GM10248 (cell line): ENCODE measurements at regions not wholly inside any gene's neighbourhood (a gene's known extent, or its start where the extent isn't known, plus 50 kb on each side); places are given as distances from the start of the nearest gene placed in this dataset.

Experiments
- CTCF ChIA-PET: fragments of 300-600 bp; sonication (Branson Sonifier 250); formaldehyde crosslinking; extraction: SDS; loops from one replicate; lab custom pipeline; 2021; ENCODE audit warnings: antibody characterized with exemption; lab: Yijun Ruan, JAX
- POLR2A ChIA-PET: fragments of 350-650 bp; sonication (Branson Sonifier 250); formaldehyde crosslinking; extraction: SDS; loops from one replicate; lab custom pipeline; 2020; ENCODE audit warnings: antibody characterized with exemption; lab: Yijun Ruan, JAX
- DNase-seq: peaks from one replicate; pipeline ENCODE4 v3.0.0; 2012; ENCODE audit errors: extremely low spot score
- TF ChIP-seq, protein P1 (sequence below): IDR thresholded peaks from 2 replicates; pipeline ENCODE4 v1.5.1; 2012; ENCODE audit warnings: mild to moderate bottlenecking, low read depth; ENCODE audit errors: extremely low read depth, missing control alignments, control extremely low read depth

DNA sequence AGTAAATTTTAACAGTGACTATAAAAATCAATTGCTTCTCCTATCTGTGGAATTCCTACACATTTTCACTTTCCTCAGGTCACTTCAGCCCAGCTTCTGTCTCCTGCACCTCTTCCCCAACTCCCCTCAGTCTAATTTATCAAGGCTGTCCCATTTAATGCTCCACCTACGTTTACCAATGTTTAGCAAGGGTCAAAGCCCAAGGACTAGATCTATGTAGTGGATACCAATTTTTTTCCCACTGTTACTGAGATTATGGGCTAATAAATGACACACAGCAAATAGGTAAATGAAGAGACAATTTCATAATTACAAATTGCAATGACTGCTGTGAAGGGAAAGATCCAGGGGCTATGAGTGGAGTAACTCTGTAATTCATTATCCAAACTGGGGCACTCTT, 211.5 kb upstream of the RPS23 start:
- POLR2A ChIA-PET, result no interaction called here
- CTCF ChIA-PET, result no interaction called here
- no peak for DNase-seq
- TF ChIP-seq, protein P1, sequence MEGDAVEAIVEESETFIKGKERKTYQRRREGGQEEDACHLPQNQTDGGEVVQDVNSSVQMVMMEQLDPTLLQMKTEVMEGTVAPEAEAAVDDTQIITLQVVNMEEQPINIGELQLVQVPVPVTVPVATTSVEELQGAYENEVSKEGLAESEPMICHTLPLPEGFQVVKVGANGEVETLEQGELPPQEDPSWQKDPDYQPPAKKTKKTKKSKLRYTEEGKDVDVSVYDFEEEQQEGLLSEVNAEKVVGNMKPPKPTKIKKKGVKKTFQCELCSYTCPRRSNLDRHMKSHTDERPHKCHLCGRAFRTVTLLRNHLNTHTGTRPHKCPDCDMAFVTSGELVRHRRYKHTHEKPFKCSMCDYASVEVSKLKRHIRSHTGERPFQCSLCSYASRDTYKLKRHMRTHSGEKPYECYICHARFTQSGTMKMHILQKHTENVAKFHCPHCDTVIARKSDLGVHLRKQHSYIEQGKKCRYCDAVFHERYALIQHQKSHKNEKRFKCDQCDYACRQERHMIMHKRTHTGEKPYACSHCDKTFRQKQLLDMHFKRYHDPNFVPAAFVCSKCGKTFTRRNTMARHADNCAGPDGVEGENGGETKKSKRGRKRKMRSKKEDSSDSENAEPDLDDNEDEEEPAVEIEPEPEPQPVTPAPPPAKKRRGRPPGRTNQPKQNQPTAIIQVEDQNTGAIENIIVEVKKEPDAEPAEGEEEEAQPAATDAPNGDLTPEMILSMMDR, result no peak

DNA sequence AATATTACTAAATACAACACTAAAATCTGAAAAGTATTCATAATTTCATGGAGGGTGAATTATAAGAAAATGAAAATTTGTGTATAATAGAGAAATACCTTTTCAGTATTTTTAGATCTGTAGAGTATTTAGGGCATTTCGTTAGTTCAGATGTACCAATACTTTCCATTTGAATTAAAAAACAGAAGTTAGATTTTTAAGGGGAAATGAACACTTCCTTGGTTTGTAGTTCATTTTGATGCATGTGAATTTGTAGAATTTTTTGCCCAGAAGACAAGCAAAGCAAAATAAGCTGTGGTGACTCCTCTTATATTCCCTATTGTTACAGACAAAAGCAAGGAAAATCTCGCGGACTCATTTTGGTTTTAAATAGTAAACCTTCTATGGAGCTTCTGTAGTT, 209.0 kb upstream of the RPS23 start:
- TF ChIP-seq, protein P1, result no peak
- ChIA-PET CTCF (no interaction called here), POLR2A (no interaction called here)
- no peak for DNase-seq

DNA sequence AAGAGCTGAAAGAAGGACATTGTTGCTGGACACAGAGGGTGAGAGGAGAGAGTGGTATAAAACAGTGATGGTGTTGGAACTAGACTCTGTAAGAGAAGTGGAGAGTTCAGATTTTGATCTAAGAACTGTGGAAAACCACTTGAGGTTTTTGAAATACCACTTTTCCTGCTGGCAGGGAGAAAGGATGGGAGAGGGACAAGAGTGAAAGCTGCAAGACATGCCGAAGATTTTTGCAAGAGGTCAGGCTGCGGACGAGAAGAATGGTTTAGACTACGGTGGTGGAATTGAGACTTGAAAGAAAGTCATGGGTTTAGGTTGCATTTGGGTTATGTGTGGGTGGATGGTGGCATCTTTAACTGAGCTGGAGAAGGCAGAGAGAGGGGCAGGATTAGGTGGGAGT, 202.2 kb upstream of the RPS23 start:
- ChIA-PET POLR2A (no interaction called here), CTCF (no interaction called here)
- TF ChIP-seq, protein P1, result no peak
- DNase-seq, result no peak

DNA sequence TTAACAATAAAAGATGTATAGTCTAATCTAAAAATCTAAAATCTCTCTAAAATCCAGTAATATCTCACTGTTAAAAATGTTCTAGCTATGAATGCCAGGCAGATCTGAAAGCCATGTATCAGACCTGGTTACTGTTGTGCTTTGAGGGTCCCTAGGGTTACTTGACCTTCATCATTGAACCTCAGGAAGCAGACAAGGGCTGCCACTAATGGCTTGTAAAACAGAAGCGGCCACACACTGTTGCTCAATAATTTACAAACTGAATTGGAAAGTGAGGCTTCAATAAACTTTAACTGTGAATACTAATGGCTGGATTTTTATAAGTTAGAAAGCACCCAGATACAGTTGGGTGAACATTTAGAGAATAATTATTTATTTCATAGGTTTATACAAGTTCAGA, 198.0 kb upstream of the RPS23 start:
- DNase-seq, result no peak
- ChIA-PET CTCF (no interaction called here), POLR2A (no interaction called here)
- TF ChIP-seq, protein P1, result no peak

DNA sequence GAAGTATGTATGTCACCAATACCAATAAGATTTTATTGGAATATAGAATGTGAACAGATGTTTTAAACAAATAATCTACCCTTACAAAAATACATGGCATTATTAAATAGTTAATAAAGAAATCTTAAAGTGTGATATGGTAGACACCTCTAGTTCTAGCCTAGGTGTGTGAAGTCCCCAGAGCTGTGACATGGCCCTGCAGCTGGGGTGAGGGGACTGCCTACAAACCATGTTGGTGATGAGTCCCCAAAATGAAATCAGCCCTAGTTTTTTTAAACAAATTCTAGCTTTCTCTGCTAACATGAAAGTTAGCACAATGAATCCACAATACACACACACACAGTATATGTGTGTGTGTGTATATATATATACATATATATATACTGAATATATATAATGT, 195.1 kb upstream of the RPS23 start:
- POLR2A ChIA-PET, result no interaction called here
- CTCF ChIA-PET, result no interaction called here
- no peak for DNase-seq
- TF ChIP-seq, protein P1, result no peak

DNA sequence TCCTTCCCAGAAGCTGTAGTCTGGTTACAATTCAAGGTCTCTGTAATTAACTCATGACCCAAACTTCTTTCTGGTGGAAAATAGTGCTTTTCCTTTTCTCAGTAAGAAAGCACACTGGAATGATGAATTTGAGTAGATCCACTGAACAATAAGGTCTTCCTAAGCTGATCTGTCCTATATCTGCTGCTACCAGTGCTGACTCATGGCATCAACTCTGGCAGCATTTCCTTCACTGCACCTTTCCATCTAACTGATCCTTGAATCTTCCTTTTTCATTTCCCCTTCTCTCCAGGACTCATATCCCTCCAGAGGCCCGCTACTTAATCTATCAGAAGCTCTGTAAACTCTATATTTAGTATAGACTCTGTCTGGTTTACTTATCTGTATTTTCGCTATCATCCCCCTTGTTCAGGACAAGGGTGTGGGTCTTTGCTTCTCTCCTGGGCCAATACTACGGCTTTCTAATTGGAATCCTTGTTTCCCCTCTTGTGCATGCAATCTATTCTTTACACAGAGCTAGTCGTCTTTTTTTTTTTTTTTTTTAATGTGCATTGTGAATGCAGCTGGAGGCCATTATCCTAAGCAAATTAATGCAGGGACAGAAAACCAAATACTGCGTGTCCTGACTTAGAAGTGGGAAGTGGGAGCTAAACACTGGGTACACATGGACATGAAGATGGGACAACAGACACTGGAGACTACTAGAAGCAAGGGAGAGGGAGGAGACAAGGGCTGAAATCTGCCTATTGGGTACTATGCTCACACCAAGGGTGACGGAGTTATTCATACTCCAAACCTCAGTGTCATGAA, 192.2 kb upstream of the RPS23 start:
- TF ChIP-seq, protein P1, result no peak
- POLR2A ChIA-PET, result no interaction called here
- DNase-seq, result no peak
- CTCF ChIA-PET, result interaction anchor here (1.4 kb wide), 1 partner anchor 12 kb away, joined by 3 read pairs; no protein-coding TSS in a partner anchor
